HEK293T (cell line): ENCODE measurements at regions not wholly inside any gene's neighbourhood (a gene's known extent, or its start where the extent isn't known, plus 50 kb on each side); places are given as distances from the start of the nearest gene placed in this dataset.

Experiments
- ARNT ChIP-seq: fragments of 450-650 bp; IDR thresholded peaks from 2 replicates; pipeline ENCODE4 v1.6.1; 2017; ENCODE audit warnings: mild to moderate bottlenecking
- BHLHE40 ChIP-seq: fragments of 450-650 bp; IDR thresholded peaks from 2 replicates; pipeline ENCODE4 v1.6.1; 2016; ENCODE audit warnings: mild to moderate bottlenecking, moderate library complexity, borderline replicate concordance
- FOXA1 ChIP-seq: fragments of 450-650 bp; IDR thresholded peaks from 2 replicates; pipeline ENCODE4 v1.6.1; 2016; ENCODE audit warnings: mild to moderate bottlenecking
- FOXM1 ChIP-seq: fragments of 450-650 bp; IDR thresholded peaks from 2 replicates; pipeline ENCODE4 v1.6.1; 2017; ENCODE audit warnings: mild to moderate bottlenecking, borderline replicate concordance
- HDGF ChIP-seq: fragments of 450-650 bp; IDR thresholded peaks from 2 replicates; pipeline ENCODE4 v1.6.1; 2017; ENCODE audit warnings: antibody characterized with exemption, borderline replicate concordance
- L3MBTL2 ChIP-seq: fragments of 450-650 bp; conservative IDR thresholded peaks from 2 replicates; pipeline ENCODE4 v1.6.1; 2016; ENCODE audit warnings: mild to moderate bottlenecking
- LEF1 ChIP-seq: fragments of 450-650 bp; IDR thresholded peaks from 2 replicates; pipeline ENCODE4 v1.6.1; 2017; ENCODE audit warnings: mild to moderate bottlenecking, borderline replicate concordance
- NFRKB ChIP-seq: fragments of 450-650 bp; IDR thresholded peaks from 2 replicates; pipeline ENCODE4 v1.6.1; 2016; ENCODE audit warnings: mild to moderate bottlenecking, moderate library complexity
- SP1 ChIP-seq: fragments of 450-650 bp; IDR thresholded peaks from 2 replicates; pipeline ENCODE4 v1.6.1; 2017
- TARDBP ChIP-seq: fragments of 450-650 bp; IDR thresholded peaks from 2 replicates; pipeline ENCODE4 v1.6.1; 2016
- ZNF384 ChIP-seq: fragments of 450-650 bp; IDR thresholded peaks from 2 replicates; pipeline ENCODE4 v1.6.1; 2016

DNA sequence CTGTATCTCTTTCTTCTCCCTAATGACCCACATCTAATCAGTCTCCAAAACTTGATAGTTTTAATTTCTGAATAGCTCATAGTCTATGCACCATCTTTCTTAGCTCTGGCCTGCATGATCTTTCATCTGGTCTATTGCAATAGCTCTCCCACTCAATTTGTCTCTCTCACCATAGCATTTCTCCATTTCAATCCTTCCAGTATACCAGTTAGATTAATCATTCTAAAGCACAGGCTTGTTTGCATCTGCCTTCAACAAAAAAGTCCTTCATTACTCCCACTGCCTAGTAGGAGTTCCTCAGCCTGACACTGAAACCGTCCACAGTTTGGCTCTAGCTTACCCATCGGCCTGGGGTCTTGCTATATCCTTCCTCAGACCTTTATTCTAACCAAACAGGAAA, 344.9 kb downstream of the ENC1 start:
- no peak for TF ChIP-seq FOXM1
- no peak for TF ChIP-seq L3MBTL2
- TF ChIP-seq BHLHE40, result no peak
- TF ChIP-seq SP1, result no peak
- TF ChIP-seq TARDBP, result no peak
- TF ChIP-seq FOXA1, result no peak
- TF ChIP-seq NFRKB, result no peak
- no peak for TF ChIP-seq ARNT
- no peak for TF ChIP-seq ZNF384
- TF ChIP-seq HDGF, result no peak
- no peak for TF ChIP-seq LEF1
